ENCODE measurements at regions not wholly inside any gene's neighbourhood (a gene's known extent, or its start where the extent isn't known, plus 50 kb on each side); places are given as distances from the start of the nearest gene placed in this dataset.

DNA sequence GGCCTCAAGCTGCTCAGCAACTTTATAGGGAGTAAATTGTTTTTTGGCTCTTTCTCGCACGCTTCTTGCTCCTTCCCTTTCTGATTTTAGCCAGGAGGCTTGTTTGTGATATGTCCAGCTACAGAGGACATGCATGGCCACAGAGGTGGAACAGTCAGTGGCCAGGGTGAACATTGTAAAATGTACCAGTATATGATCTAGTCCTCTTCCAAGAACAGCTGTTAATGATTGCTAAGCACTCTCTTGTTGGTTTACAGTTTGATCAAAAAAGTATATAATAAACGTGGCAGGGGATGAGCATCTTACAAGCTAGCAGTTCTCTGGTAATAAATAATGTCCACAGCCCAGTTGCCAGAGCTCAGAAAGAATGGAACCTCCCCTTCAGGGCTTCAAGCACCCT, 461.7 kb upstream of the DYNLRB2 start:
- DNase-seq (ENCODE audit: low read depth, low spot score): no peak
- Histone ChIP-seq H3K4me3 (ENCODE audit: low read depth in 2 of 2, low read length in 2 of 2) (no peak overlapping the region), H3K27me3 (ENCODE audit: control insufficient read depth, insufficient read depth, low read length) (no peaks in the 10 kb centered on the region), H3K36me3 (ENCODE audit: control insufficient read depth, insufficient read depth, low read length) (no peaks in the 10 kb centered on the region), H3K4me1 (ENCODE audit: control insufficient read depth, insufficient read depth, low read length) (no peaks in the 10 kb centered on the region), H3K9me3 (ENCODE audit: control insufficient read depth, insufficient read depth, low read depth, low read length) (no peaks in the 10 kb centered on the region), H3K27ac (ENCODE audit: low read length) (no peak overlapping the region)
- no peak for TF ChIP-seq POLR2AphosphoS5 (IDR thresholded peaks at IDR 0.05; ENCODE audit: low read depth, low read length)
- no peak for TF ChIP-seq TCF7L2 (IDR thresholded peaks at IDR 0.05; ENCODE audit: low read depth, low read length)
- TF ChIP-seq SIN3A (IDR thresholded peaks at IDR 0.05; ENCODE audit: borderline replicate concordance, insufficient read depth, low read depth, low read length): no peak
- no peak for TF ChIP-seq REST (IDR thresholded peaks at IDR 0.05; ENCODE audit: insufficient read depth in 1 of 2, low read depth in 2 of 2, low read length in 1 of 2)
- TF ChIP-seq CTCF (IDR thresholded peaks at IDR 0.05): no peak
- ChIA-PET CTCF (no interaction called here), POLR2A (no interaction called here)
- in situ Hi-C loops (cut with HindIII; ENCODE audit: low pct_unique_long_range_greater_than_20kb, low sequenced_read_pairs) (no loop called here), intact Hi-C loops (cut with micrococcal nuclease; ENCODE audit: unreplicated experiment) (no loop called here)
- no peak for ATAC-seq
- BruUV-seq (replicated peaks): no TSS peak

GRCh38 chr16:80077696-80078095, 463.1 kb upstream of the DYNLRB2 start:
- no TSS peak for BruUV-seq (replicated peaks)
- Histone ChIP-seq H3K4me3 (ENCODE audit: low read depth in 2 of 2, low read length in 2 of 2) (no peak overlapping the region), H3K27ac (ENCODE audit: low read length) (no peak overlapping the region), H3K27me3 (ENCODE audit: control insufficient read depth, insufficient read depth, low read length) (no peaks in the 10 kb centered on the region), H3K9me3 (ENCODE audit: control insufficient read depth, insufficient read depth, low read depth, low read length) (no peaks in the 10 kb centered on the region), H3K36me3 (ENCODE audit: control insufficient read depth, insufficient read depth, low read length) (no peaks in the 10 kb centered on the region), H3K4me1 (ENCODE audit: control insufficient read depth, insufficient read depth, low read length) (no peaks in the 10 kb centered on the region)
- ATAC-seq (no peak), DNase-seq (ENCODE audit: low read depth, low spot score) (no peak)
- TF ChIP-seq CTCF (IDR thresholded peaks at IDR 0.05): no peak
- no peak for TF ChIP-seq TCF7L2 (IDR thresholded peaks at IDR 0.05; ENCODE audit: low read depth, low read length)
- TF ChIP-seq POLR2AphosphoS5 (IDR thresholded peaks at IDR 0.05; ENCODE audit: low read depth, low read length): no peak
- TF ChIP-seq SIN3A (IDR thresholded peaks at IDR 0.05; ENCODE audit: borderline replicate concordance, insufficient read depth, low read depth, low read length): no peak
- TF ChIP-seq REST (IDR thresholded peaks at IDR 0.05; ENCODE audit: insufficient read depth in 1 of 2, low read depth in 2 of 2, low read length in 1 of 2): no peak
- in situ Hi-C loops (cut with HindIII; ENCODE audit: low pct_unique_long_range_greater_than_20kb, low sequenced_read_pairs): no loop called here
- POLR2A ChIA-PET: no interaction called here
- CTCF ChIA-PET: no interaction called here
- intact Hi-C loops (cut with micrococcal nuclease; ENCODE audit: unreplicated experiment): no loop called here
